ENCODE measurements at regions not wholly inside any gene's neighbourhood (a gene's known extent, or its start where the extent isn't known, plus 50 kb on each side); places are given as distances from the start of the nearest gene placed in this dataset.

GRCh38 chr20:21022925-21023324 lies 83.2 kb downstream of the LINC00237 start:
- TF ChIP-seq CTCF (IDR thresholded peaks at IDR 0.05) (no peak), POLR2A (IDR thresholded peaks at IDR 0.05) (no peak)

Measured in adrenal gland (tissue), 5 donors.